ENCODE measurements at regions not wholly inside any gene's neighbourhood (a gene's known extent, or its start where the extent isn't known, plus 50 kb on each side); places are given as distances from the start of the nearest gene placed in this dataset.

DNA sequence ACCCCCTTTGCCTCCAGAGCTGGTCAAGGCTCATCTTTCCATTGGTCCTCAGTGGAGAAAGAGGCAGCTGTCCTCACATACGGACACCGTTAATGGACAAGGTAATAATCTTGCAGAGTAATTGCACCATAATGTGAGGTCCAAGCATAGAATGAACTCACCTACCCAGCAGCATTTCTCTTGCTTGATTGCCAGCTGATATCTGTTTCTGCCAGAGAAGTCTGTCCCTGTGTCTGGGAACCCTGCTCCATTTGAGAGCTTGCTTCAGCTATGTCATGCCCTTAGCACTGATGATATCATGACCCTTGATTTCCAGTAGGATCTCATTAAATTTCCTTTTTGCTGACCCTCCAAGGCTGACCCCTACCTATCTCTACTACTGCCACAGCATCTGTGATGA is 154.6 kb downstream of the PIK3R1 start:
- Histone ChIP-seq H3K27ac (ENCODE audit: low read depth, low read length) (no peak overlapping the region), H3K27me3 (ENCODE audit: control insufficient read depth in 2 of 2, insufficient read depth in 2 of 2, low read length in 2 of 2) (no peaks in the 10 kb centered on the region), H3K36me3 (ENCODE audit: control insufficient read depth in 2 of 3, insufficient read depth in 3 of 3, low read length in 3 of 3) (no peaks in the 10 kb centered on the region), H3K4me3 (ENCODE audit: low read length) (no peak overlapping the region), H3K9me3 (ENCODE audit: control insufficient read depth in 2 of 3, low read length in 3 of 3) (no peaks in the 10 kb centered on the region), H3K4me1 (ENCODE audit: control insufficient read depth in 2 of 2, insufficient read depth in 2 of 2, low read length in 2 of 2) (peaks cover 0 to 16% of the 10 kb centered on the region in 2 donors)
- intact Hi-C loops (cut with micrococcal nuclease): no loop called here
- ChIA-PET POLR2A (no interaction called here), CTCF (interaction anchor here (0.6 to 1.5 kb wide), 2 partner anchors 83 to 171 kb away, joined by 3 read pairs; no protein-coding TSS in a partner anchor)
- ATAC-seq (no peak), DNase-seq (no peak)
- Mint-ChIP-seq H3K9me3 (peaks cover 0 to 11% (median 3%) of the 10 kb centered on the region in 11 donors), H3K4me3 (peak overlapping the region in 9 of 10 donors; percentile 11 to 81 (median 67)), H3K36me3 (peaks cover 0 to 35% (median 3%) of the 10 kb centered on the region in 5 donors), H3K4me1 (peaks cover 6 to 54% (median 29%) of the 10 kb centered on the region in 7 donors), H3K27me3 (peaks cover 0 to 6% (median 0%) of the 10 kb centered on the region in 5 donors), H3K27ac (peak overlapping the region in 5 of 9 donors; percentile 17 to 91 (median 54))

DNA sequence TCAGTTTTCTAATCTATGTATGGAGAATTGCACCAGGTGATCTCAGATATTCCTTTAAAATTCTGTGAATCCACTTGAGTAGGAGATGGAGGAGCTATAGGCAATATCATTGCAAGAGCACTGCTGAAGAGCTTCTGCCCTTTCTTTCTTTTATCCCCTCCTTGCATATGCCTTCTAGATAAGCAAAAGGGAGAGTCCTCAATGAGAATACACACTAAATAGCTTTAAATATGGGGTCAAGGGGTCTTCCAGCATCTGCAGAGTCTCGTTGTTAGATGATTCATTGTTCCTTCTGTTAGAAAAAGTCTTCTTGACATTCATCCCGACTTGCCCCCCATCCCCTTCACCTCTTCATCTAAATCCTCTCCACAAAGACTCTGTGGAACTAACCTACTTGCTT is 156.1 kb downstream of the PIK3R1 start:
- peaks cover 0 to 16% of the 10 kb centered on the region in 2 donors for H3K4me1 ChIP-seq (ENCODE audit: control insufficient read depth in 2 of 2, insufficient read depth in 2 of 2, low read length in 2 of 2)
- POLR2A ChIA-PET: no interaction called here
- H3K4me3 ChIP-seq (ENCODE audit: low read length): no peak overlapping the region

DNA sequence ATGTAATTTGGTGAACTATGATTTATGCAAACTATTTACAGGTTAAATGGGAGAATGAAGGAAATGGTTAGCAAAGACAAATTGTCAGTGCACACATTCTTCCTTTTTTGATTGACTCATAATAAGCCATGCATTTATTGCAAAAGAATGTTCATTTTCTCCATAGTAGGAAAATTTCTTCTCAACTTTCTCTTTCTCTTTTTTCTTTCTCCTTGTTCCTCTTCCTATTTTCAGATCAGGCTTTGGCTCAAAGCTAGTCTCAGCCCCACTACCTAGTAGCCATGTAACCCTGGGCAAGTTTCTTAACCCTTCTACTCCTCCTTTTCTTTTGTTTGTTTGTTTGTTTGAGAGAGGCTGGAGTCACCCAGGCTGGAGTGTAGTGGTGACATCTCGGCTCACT is 156.6 kb downstream of the PIK3R1 start:
- no peak overlapping the region for H3K4me3 ChIP-seq (ENCODE audit: low read length)
- CTCF ChIA-PET: no interaction called here
- H3K27me3 ChIP-seq (ENCODE audit: control insufficient read depth in 2 of 2, insufficient read depth in 2 of 2, low read length in 2 of 2): no peaks in the 10 kb centered on the region
- DNase-seq (no peak), ATAC-seq (no peak)
- Mint-ChIP-seq H3K4me1 (peaks cover 0 to 59% (median 21%) of the 10 kb centered on the region in 7 donors), H3K27ac (no peak overlapping the region), H3K36me3 (peaks cover 0 to 35% (median 3%) of the 10 kb centered on the region in 5 donors), H3K27me3 (peaks cover 0 to 11% (median 0%) of the 10 kb centered on the region in 5 donors), H3K4me3 (no peak overlapping the region), H3K9me3 (peaks cover 0 to 7% (median 0%) of the 10 kb centered on the region in 11 donors)
- intact Hi-C loops (cut with micrococcal nuclease): no loop called here
- peaks cover 0 to 16% of the 10 kb centered on the region in 2 donors for H3K4me1 ChIP-seq (ENCODE audit: control insufficient read depth in 2 of 2, insufficient read depth in 2 of 2, low read length in 2 of 2)
- no peaks in the 10 kb centered on the region for H3K36me3 ChIP-seq (ENCODE audit: control insufficient read depth in 2 of 3, insufficient read depth in 3 of 3, low read length in 3 of 3)
- no peak overlapping the region for H3K27ac ChIP-seq (ENCODE audit: low read depth, low read length)
- no peaks in the 10 kb centered on the region for H3K9me3 ChIP-seq (ENCODE audit: control insufficient read depth in 2 of 3, low read length in 3 of 3)
- POLR2A ChIA-PET: no interaction called here

More for the DNA sequence above, 156.1 kb downstream of the PIK3R1 start:
- Histone ChIP-seq H3K27me3 (ENCODE audit: control insufficient read depth in 2 of 2, insufficient read depth in 2 of 2, low read length in 2 of 2) (no peaks in the 10 kb centered on the region), H3K27ac (ENCODE audit: low read depth, low read length) (no peak overlapping the region), H3K36me3 (ENCODE audit: control insufficient read depth in 2 of 3, insufficient read depth in 3 of 3, low read length in 3 of 3) (no peaks in the 10 kb centered on the region), H3K9me3 (ENCODE audit: control insufficient read depth in 2 of 3, low read length in 3 of 3) (no peaks in the 10 kb centered on the region)
- H3K9me3 Mint-ChIP-seq: peaks cover 0 to 8% (median 0%) of the 10 kb centered on the region in 11 donors
- intact Hi-C loops (cut with micrococcal nuclease): no loop called here
- H3K4me1 Mint-ChIP-seq: peaks cover 0 to 57% (median 21%) of the 10 kb centered on the region in 7 donors
- no peak for DNase-seq
- no peak overlapping the region for H3K27ac Mint-ChIP-seq
- ATAC-seq: no peak
- no peak overlapping the region for H3K4me3 Mint-ChIP-seq
- peaks cover 0 to 11% (median 0%) of the 10 kb centered on the region in 5 donors for H3K27me3 Mint-ChIP-seq
- CTCF ChIA-PET: no interaction called here
- H3K36me3 Mint-ChIP-seq: peaks cover 0 to 36% (median 3%) of the 10 kb centered on the region in 5 donors

DNA sequence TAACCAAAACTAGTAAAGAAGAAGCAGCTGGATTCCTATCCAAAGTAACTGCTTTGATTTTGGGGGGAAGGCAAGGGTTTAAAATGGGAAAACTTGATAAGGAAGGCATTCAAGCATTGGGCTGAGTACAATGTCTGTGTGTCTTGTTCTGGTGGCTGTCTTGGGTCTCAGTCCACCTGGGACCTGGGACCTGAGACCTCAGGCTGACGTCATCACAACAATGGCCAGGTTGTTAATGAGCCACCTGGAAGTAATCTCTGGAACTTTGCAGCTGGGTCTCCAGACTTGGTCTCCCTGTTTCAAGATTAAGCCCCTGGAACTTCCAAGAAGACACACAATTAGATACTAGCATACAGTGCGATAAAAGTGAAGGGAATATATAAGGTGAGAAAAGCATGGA is 157.5 kb downstream of the PIK3R1 start:
- Histone ChIP-seq H3K9me3 (ENCODE audit: control insufficient read depth in 2 of 3, low read length in 3 of 3) (no peaks in the 10 kb centered on the region), H3K4me1 (ENCODE audit: control insufficient read depth in 2 of 2, insufficient read depth in 2 of 2, low read length in 2 of 2) (peaks cover 0 to 18% of the 10 kb centered on the region in 2 donors), H3K27me3 (ENCODE audit: control insufficient read depth in 2 of 2, insufficient read depth in 2 of 2, low read length in 2 of 2) (no peaks in the 10 kb centered on the region), H3K36me3 (ENCODE audit: control insufficient read depth in 2 of 3, insufficient read depth in 3 of 3, low read length in 3 of 3) (no peaks in the 10 kb centered on the region), H3K4me3 (ENCODE audit: low read length) (no peak overlapping the region), H3K27ac (ENCODE audit: low read depth, low read length) (no peak overlapping the region)
- Mint-ChIP-seq H3K4me1 (peaks cover 0 to 62% (median 21%) of the 10 kb centered on the region in 7 donors), H3K27ac (no peak overlapping the region), H3K9me3 (peaks cover 0 to 7% (median 0%) of the 10 kb centered on the region in 11 donors), H3K27me3 (peaks cover 0 to 11% (median 0%) of the 10 kb centered on the region in 5 donors), H3K36me3 (peaks cover 0 to 37% (median 3%) of the 10 kb centered on the region in 5 donors), H3K4me3 (no peak overlapping the region)
- intact Hi-C loops (cut with micrococcal nuclease): no loop called here
- POLR2A ChIA-PET: no interaction called here
- CTCF ChIA-PET: no interaction called here
- DNase-seq (no peak), ATAC-seq (no peak)

DNA sequence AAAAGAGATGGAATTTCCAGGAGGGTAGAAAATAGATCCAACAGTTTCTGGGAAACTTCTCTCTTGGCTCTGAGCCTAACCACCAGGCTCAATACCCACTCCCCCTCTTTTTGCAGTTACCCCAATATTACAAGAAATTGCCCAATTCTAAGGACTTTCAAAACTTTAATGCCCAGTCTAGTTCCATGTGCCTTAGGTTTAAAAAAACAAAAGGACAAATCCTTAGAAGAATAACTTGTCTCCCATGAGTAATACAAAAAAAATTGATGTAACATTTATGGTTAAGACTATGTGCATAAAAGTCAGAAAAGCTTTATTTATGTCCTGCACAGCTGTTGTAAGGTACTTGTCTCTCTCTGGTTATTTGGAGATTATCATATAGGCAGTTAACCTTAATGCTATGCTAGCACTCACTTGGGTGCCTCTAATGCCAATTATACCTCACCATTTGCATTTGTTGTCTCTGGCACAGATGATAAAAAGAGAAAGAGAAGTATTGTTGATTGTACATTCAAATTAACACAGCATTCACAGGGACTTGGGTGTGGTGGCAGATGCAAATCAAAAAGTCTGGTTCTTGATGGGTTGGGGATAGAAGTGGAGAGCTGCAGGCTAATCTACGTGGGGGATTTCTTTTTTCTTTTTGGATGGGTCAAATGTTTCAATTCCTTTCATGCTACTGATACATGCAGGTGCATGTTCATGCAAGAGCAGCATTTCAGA is 159.4 kb downstream of the PIK3R1 start:
- Histone ChIP-seq H3K36me3 (ENCODE audit: control insufficient read depth in 2 of 3, insufficient read depth in 3 of 3, low read length in 3 of 3) (no peaks in the 10 kb centered on the region), H3K4me3 (ENCODE audit: low read length) (no peak overlapping the region), H3K27me3 (ENCODE audit: control insufficient read depth in 2 of 2, insufficient read depth in 2 of 2, low read length in 2 of 2) (no peaks in the 10 kb centered on the region), H3K9me3 (ENCODE audit: control insufficient read depth in 2 of 3, low read length in 3 of 3) (no peaks in the 10 kb centered on the region), H3K27ac (ENCODE audit: low read depth, low read length) (no peak overlapping the region), H3K4me1 (ENCODE audit: control insufficient read depth in 2 of 2, insufficient read depth in 2 of 2, low read length in 2 of 2) (peaks cover 0 to 12% of the 10 kb centered on the region in 2 donors)
- Mint-ChIP-seq H3K9me3 (peaks cover 0 to 7% (median 0%) of the 10 kb centered on the region in 11 donors), H3K4me3 (no peak overlapping the region), H3K27me3 (peaks cover 0 to 11% (median 0%) of the 10 kb centered on the region in 5 donors), H3K36me3 (peaks cover 0 to 32% (median 3%) of the 10 kb centered on the region in 5 donors), H3K4me1 (peaks cover 6 to 64% (median 14%) of the 10 kb centered on the region in 7 donors), H3K27ac (no peak overlapping the region)
- ChIA-PET POLR2A (no interaction called here), CTCF (no interaction called here)
- intact Hi-C loops (cut with micrococcal nuclease): no loop called here
- DNase-seq (no peak), ATAC-seq (no peak)

DNA sequence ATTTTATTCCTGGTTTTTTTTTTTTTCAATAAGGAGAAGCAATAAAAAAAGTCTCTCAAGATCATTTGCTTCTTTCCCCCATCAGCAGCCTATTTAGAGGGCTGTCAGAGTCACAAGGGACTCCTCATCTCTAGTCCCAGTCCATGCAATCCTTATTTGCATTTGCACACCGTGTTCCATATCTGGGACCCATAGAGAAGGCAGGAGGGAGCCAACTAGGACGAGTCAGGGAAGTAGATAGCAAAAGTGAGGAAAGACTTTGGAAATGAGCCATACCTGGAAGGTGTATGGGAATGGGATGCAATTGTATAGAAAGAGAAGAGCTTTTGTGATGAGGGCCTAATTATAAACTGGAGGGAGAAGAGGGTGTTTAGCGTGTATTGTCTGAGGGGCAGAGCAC is 160.0 kb downstream of the PIK3R1 start:
- POLR2A ChIA-PET: no interaction called here
- CTCF ChIA-PET: no interaction called here
- Mint-ChIP-seq H3K9me3 (peaks cover 0 to 7% (median 0%) of the 10 kb centered on the region in 11 donors), H3K4me3 (no peak overlapping the region), H3K36me3 (peaks cover 0 to 29% (median 3%) of the 10 kb centered on the region in 5 donors), H3K27me3 (peaks cover 0 to 11% (median 0%) of the 10 kb centered on the region in 5 donors), H3K27ac (no peak overlapping the region), H3K4me1 (peaks cover 1 to 64% (median 11%) of the 10 kb centered on the region in 7 donors)
- ATAC-seq (no peak), DNase-seq (no peak)
- H3K27ac ChIP-seq (ENCODE audit: low read depth, low read length): no peak overlapping the region
- peaks cover 0 to 9% of the 10 kb centered on the region in 2 donors for H3K4me1 ChIP-seq (ENCODE audit: control insufficient read depth in 2 of 2, insufficient read depth in 2 of 2, low read length in 2 of 2)
- no peak overlapping the region for H3K4me3 ChIP-seq (ENCODE audit: low read length)
- H3K36me3 ChIP-seq (ENCODE audit: control insufficient read depth in 2 of 3, insufficient read depth in 3 of 3, low read length in 3 of 3): no peaks in the 10 kb centered on the region
- H3K27me3 ChIP-seq (ENCODE audit: control insufficient read depth in 2 of 2, insufficient read depth in 2 of 2, low read length in 2 of 2): no peaks in the 10 kb centered on the region
- intact Hi-C loops (cut with micrococcal nuclease): no loop called here
- no peaks in the 10 kb centered on the region for H3K9me3 ChIP-seq (ENCODE audit: control insufficient read depth in 2 of 3, low read length in 3 of 3)

DNA sequence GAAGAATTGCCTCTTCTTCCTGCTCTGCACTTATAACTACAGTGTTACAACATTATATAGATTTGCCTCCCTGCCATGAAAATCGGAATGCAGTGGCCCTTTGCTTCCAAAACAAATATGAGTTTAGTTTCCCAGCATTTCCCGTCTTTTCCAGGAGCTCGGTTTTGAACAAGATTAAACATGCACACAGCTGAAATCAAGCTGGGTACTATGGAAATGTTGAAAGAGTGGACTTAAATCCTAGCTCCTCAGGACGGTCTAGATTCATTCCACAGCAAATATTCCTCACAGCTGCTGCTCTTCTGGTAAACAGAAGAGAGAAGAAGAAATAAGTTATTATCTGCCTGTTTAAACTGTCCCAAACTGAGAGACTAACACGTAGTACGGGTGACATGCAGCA is 161.4 kb downstream of the PIK3R1 start:
- no peak for DNase-seq
- peaks cover 0 to 68% (median 9%) of the 10 kb centered on the region in 7 donors for H3K4me1 Mint-ChIP-seq
- H3K4me3 Mint-ChIP-seq: no peak overlapping the region
- intact Hi-C loops (cut with micrococcal nuclease): no loop called here
- Histone ChIP-seq H3K4me1 (ENCODE audit: control insufficient read depth in 2 of 2, insufficient read depth in 2 of 2, low read length in 2 of 2) (peaks cover 0 to 16% of the 10 kb centered on the region in 2 donors), H3K27ac (ENCODE audit: low read depth, low read length) (no peak overlapping the region), H3K4me3 (ENCODE audit: low read length) (no peak overlapping the region), H3K36me3 (ENCODE audit: control insufficient read depth in 2 of 3, insufficient read depth in 3 of 3, low read length in 3 of 3) (no peaks in the 10 kb centered on the region), H3K9me3 (ENCODE audit: control insufficient read depth in 2 of 3, low read length in 3 of 3) (no peaks in the 10 kb centered on the region), H3K27me3 (ENCODE audit: control insufficient read depth in 2 of 2, insufficient read depth in 2 of 2, low read length in 2 of 2) (no peaks in the 10 kb centered on the region)
- ChIA-PET POLR2A (no interaction called here), CTCF (no interaction called here)
- ATAC-seq: no peak
- peaks cover 0 to 7% (median 0%) of the 10 kb centered on the region in 11 donors for H3K9me3 Mint-ChIP-seq
- peaks cover 0 to 11% (median 0%) of the 10 kb centered on the region in 5 donors for H3K27me3 Mint-ChIP-seq
- no peak overlapping the region for H3K27ac Mint-ChIP-seq
- H3K36me3 Mint-ChIP-seq: peaks cover 0 to 23% (median 3%) of the 10 kb centered on the region in 5 donors

Measured in naive thymus-derived CD4-positive, alpha-beta T cell (primary cell).